Heart right ventricle (tissue), 16 donors: ENCODE measurements at regions not wholly inside any gene's neighbourhood (a gene's known extent, or its start where the extent isn't known, plus 50 kb on each side); places are given as distances from the start of the nearest gene placed in this dataset.
"Not testable (repeated sequence)": the region's sequence is repeated elsewhere in the genome, so short reads cannot be mapped to it uniquely, and the experiment has no call there.

Experiments
- ATAC-seq, 8 donors: fragments of 200-7000 bp; cut with Tn5 transposase; one replicate each; pipeline ENCODE4 v1.9.1; 2020; ENCODE audit warnings: mild to moderate bottlenecking in 8 of 8, moderate library complexity in 8 of 8, moderate number of reproducible peaks in 1 of 8
- DNase-seq, 2 donors: peaks; one replicate each; pipeline ENCODE4 v3.0.0-alpha.2; 2020
- H3K27ac ChIP-seq, 10 donors: fragments of 200-600 bp; sonication (generic) in 2 of 10; one replicate each; pipeline versions ENCODE4 v1.5.0 to v1.8.0; 2020 to 2022; ENCODE audit warnings: mild to moderate bottlenecking in 3 of 10
- H3K27me3 ChIP-seq, 7 donors: fragments of 200-600 bp; one replicate each; pipeline ENCODE4 v1.8.0; 2021 to 2022; ENCODE audit warnings: mild to moderate bottlenecking in 2 of 7
- H3K36me3 ChIP-seq, 9 donors: fragments of 200-600 bp; sonication (generic) in 1 of 9; one replicate each; pipeline versions ENCODE4 v1.5.0 to v1.8.0; 2020 to 2022; ENCODE audit warnings: mild to moderate bottlenecking in 2 of 9
- H3K4me1 ChIP-seq, 9 donors: fragments of 200-600 bp; sonication (generic) in 1 of 9; one replicate each; pipeline versions ENCODE4 v1.5.0 to v1.8.0; 2020 to 2022; ENCODE audit warnings: mild to moderate bottlenecking in 4 of 9
- H3K4me3 ChIP-seq, 10 donors: fragments of 200-600 bp; sonication (generic) in 2 of 10; one replicate each; pipeline versions ENCODE4 v1.5.0 to v1.8.0; 2020 to 2022; ENCODE audit warnings: mild to moderate bottlenecking in 7 of 10, moderate library complexity in 2 of 10
- H3K9me3 ChIP-seq, 11 donors: fragments of 200-600 bp in 10 of 11; sonication (generic) in 2 of 11; one replicate each; pipeline versions ENCODE4 v1.5.0 to v1.8.0; 2013 to 2022; ENCODE audit warnings: mild to moderate bottlenecking in 2 of 11, control low read depth in 1 of 11, moderate library complexity in 1 of 11
- CTCF ChIP-seq, 9 donors: fragments of 200-600 bp; sonication (generic) in 2 of 9; IDR thresholded peaks; one replicate each; pipeline versions ENCODE4 v1.5.0 to v1.8.0; 2021 to 2022; ENCODE audit warnings: antibody characterized with exemption in 9 of 9, mild to moderate bottlenecking in 5 of 9, moderate library complexity in 1 of 9
- WGBS, 2 donors: extraction: QIAGEN DNeasy Blood & Tissue Kit; methylation state at CpG; one replicate each; pipeline ENCODE4 v1.1.7; 2013; ENCODE audit warnings: inconsistent platforms in 1 of 2; 5-methylcytosine and 5-hydroxymethylcytosine counted together
- intact Hi-C, 10 donors: fragments of 100-400 bp; cut with DNase I; formaldehyde crosslinking; loops; one replicate each; pipeline versions ENCODE4 v1.11.1 to v1.14.2; 2022
- donor health status: Arrhythmogenic right ventricular cardiomyopathy.
- donor health status: ischemic (EF 13 %, LVEDD 7.1; RV severe dilation, severe dysfunction).
- donor health status: healthy with polysubstance abuse.
- donor health status: DM: no; HTN: yes; CAD: no.
- donor health status: DM: no; HTN: no; CAD: no.
- donor health status: ischemic (EF 25% LVEDD 6.9; RV normal size, moderate dysfunction).
- donor health status: ischemic (EF 25% LVEDD 5.7; RV mildly dilated, moderate dysfunction).
- donor health status: healthy.
- donor health status: DM: yes; HTN: yes; CAD: no.
- donor health status: Ischemic cardiomyopathy.
- donor health status: ischemic (EF 35%, LVEDD 5.7; RV mildly dilated, moderate dysfunction).
- donor health status: nonischemic (EF 11% LVEDD 7.7; RV severe dilation, severe dysfunction).
- donor health status: DM: yes; HTN: yes; CAD: no.
- donor health status: PGD.
- donor health status: ischemic (EF 29% LVEDD 5.4; RV normal size, mild dysfunction).
- donor health status: nonischemic (EF 23%, LVEDD 6.1; RV moderate dilation, normal function).

GRCh38 chr6:155880900-155881299, 425.3 kb upstream of the NOX3 start:
- WGBS, 2 donors = 59 to 64% methylated on average over 3 of the region's 3 CpGs
- peak in 1 of 8 donors; percentile 52 for ATAC-seq

GRCh38 chr6:155872961-155873360, 417.3 kb upstream of the NOX3 start:
- no peak for TF ChIP-seq CTCF (IDR thresholded peaks at IDR 0.05)
- 91% methylated on average over 6 of the region's 6 CpGs for WGBS, 2 donors
- Histone ChIP-seq H3K27ac (no peak overlapping the region), H3K9me3 (peaks cover 0 to 5% (median 0%) of the 10 kb centered on the region in 11 donors), H3K27me3 (no peaks in the 10 kb centered on the region), H3K4me1 (no peaks in the 10 kb centered on the region), H3K36me3 (no peaks in the 10 kb centered on the region), H3K4me3 (no peak overlapping the region)
- ATAC-seq = no peak
- DNase-seq = no peak
- intact Hi-C loops = no loop called here

More at GRCh38 chr6:155880900-155881299, 425.3 kb upstream of the NOX3 start:
- Histone ChIP-seq H3K4me3 (no peak overlapping the region), H3K27ac (peak overlapping the region in 1 of 10 donors; percentile 5), H3K4me1 (peaks cover 0 to 30% (median 13%) of the 10 kb centered on the region in 9 donors), H3K36me3 (no peaks in the 10 kb centered on the region), H3K9me3 (no peaks in the 10 kb centered on the region), H3K27me3 (no peaks in the 10 kb centered on the region)
- DNase-seq = no peak
- no peak for TF ChIP-seq CTCF (IDR thresholded peaks at IDR 0.05)
- intact Hi-C loops = no loop called here

- no peak overlapping the region for H3K27ac ChIP-seq
- TF ChIP-seq CTCF (IDR thresholded peaks at IDR 0.05) = no peak
- H3K9me3 ChIP-seq = peaks cover 0 to 5% (median 0%) of the 10 kb centered on the region in 11 donors
- no peaks in the 10 kb centered on the region for H3K27me3 ChIP-seq
- no peaks in the 10 kb centered on the region for H3K4me1 ChIP-seq
- H3K36me3 ChIP-seq = no peaks in the 10 kb centered on the region
- ATAC-seq = no peak
- intact Hi-C loops = no loop called here
- DNase-seq = no peak
- 89 to 93% methylated on average over 4 of the region's 4 CpGs for WGBS, 2 donors
- no peak overlapping the region for H3K4me3 ChIP-seq
These were observed 412.0 kb upstream of the NOX3 start for GRCh38 chr6:155867682-155868081.

- H3K27ac ChIP-seq, H3K4me3 ChIP-seq, ATAC-seq, intact Hi-C loops, H3K27me3 ChIP-seq, H3K36me3 ChIP-seq, DNase-seq, H3K4me1 ChIP-seq: not testable (repeated sequence)
- 94 to 96% methylated on average over 43 to 46 of the region's 46 CpGs for WGBS, 2 donors
- H3K9me3 ChIP-seq = peaks cover 0 to 11% (median 0%) of the 10 kb centered on the region in 11 donors
These were observed 411.2 kb upstream of the NOX3 start for GRCh38 chr6:155866676-155867390.

- no peak for TF ChIP-seq CTCF (IDR thresholded peaks at IDR 0.05)
- no peak for ATAC-seq
- intact Hi-C loops = no loop called here
These were observed 406.2 kb upstream of the NOX3 start for GRCh38 chr6:155861821-155862220.

GRCh38 chr6:155858906-155859305, 403.3 kb upstream of the NOX3 start:
- intact Hi-C loops, H3K27me3 ChIP-seq, H3K4me1 ChIP-seq, H3K36me3 ChIP-seq, DNase-seq, ATAC-seq, H3K27ac ChIP-seq, H3K4me3 ChIP-seq: not testable (repeated sequence)
- WGBS, 2 donors = 72 to 81% methylated on average over 4 of the region's 4 CpGs
- H3K9me3 ChIP-seq = peaks cover 0 to 49% (median 8%) of the 10 kb centered on the region in 11 donors

More at GRCh38 chr6:155861821-155862220, 406.2 kb upstream of the NOX3 start:
- WGBS, 2 donors = 64 to 72% methylated on average over 2 of the region's 2 CpGs
- H3K4me3 ChIP-seq = no peak overlapping the region
- H3K9me3 ChIP-seq = peaks cover 0 to 49% (median 8%) of the 10 kb centered on the region in 11 donors
- H3K36me3 ChIP-seq = no peaks in the 10 kb centered on the region
- H3K27me3 ChIP-seq = no peaks in the 10 kb centered on the region
- DNase-seq = no peak
- no peak overlapping the region for H3K27ac ChIP-seq
- no peaks in the 10 kb centered on the region for H3K4me1 ChIP-seq
